Body of pancreas (tissue), 4 donors: ENCODE measurements at regions not wholly inside any gene's neighbourhood (a gene's known extent, or its start where the extent isn't known, plus 50 kb on each side); places are given as distances from the start of the nearest gene placed in this dataset.

Experiments used
- CTCF ChIP-seq, 7 experiments: fragments of 450-650 bp in 4 of 7; fragments of 200-600 bp in 3 of 7; sonication (generic) in 3 of 7; IDR thresholded peaks; one replicate each; pipeline ENCODE4 v1.5.1; 2016 to 2019; ENCODE audit warnings: antibody characterized with exemption in 7 of 7
- POLR2A ChIP-seq, 3 donors: fragments of 450-650 bp; IDR thresholded peaks; one replicate each; pipeline ENCODE4 v1.6.1; 2016; ENCODE audit warnings: antibody characterized with exemption in 3 of 3, mild to moderate bottlenecking in 2 of 3

DNA sequence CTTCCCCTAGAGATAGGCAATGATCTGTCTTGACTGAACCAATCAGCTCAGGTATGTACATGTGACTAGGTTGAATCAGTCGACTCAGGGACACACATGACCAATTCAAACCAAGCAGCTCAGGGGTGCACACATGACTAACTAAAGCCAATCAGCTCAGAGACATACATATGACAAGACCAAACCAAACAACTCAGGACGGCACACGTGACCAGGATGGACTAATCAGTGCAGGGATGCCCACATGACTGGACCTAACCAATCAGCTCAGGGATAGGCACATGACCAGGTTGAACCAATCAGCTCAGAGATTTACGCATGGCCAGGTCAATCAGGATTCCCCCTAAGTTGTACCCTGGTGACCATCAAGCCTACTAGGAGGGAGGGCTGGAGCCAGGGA lies 310.3 kb downstream of the CDH26 start:
- TF ChIP-seq CTCF (IDR thresholded peaks at IDR 0.05) (no peak), POLR2A (IDR thresholded peaks at IDR 0.05) (no peak)
